Kidney (tissue), 13 donors: ENCODE measurements at regions not wholly inside any gene's neighbourhood (a gene's known extent, or its start where the extent isn't known, plus 50 kb on each side); places are given as distances from the start of the nearest gene placed in this dataset.
A peak's percentile ranks its signal among the peaks of the same experiment; 100 is the strongest.
"Not testable (repeated sequence)": the region's sequence is repeated elsewhere in the genome, so short reads cannot be mapped to it uniquely, and the experiment has no call there.

Source experiments
- DNase-seq, 5 donors: peaks; one replicate each; pipeline ENCODE4 v3.0.0-alpha.2; 2013 to 2020
- FAIRE-seq: peaks from 2 replicates; lab custom pipeline; 2012; peaks lifted over from hg19 to GRCh38; lab: Jason Lieb, UNC
- H3K27ac ChIP-seq, 2 donors: one replicate each; pipeline ENCODE4 v1.7.0; 2013; ENCODE audit warnings: low read depth in 2 of 2, low read length in 2 of 2, inconsistent platforms in 1 of 2
- H3K27me3 ChIP-seq: one replicate; pipeline ENCODE4 v1.7.1; 2013; ENCODE audit warnings: low read length, inconsistent platforms; ENCODE audit not compliant: control insufficient read depth, insufficient read depth
- H3K36me3 ChIP-seq, 3 donors: one replicate each; pipeline versions ENCODE4 v1.7.0 to v1.7.1; 2013; ENCODE audit warnings: low read length in 3 of 3, control low read depth in 1 of 3, inconsistent platforms in 1 of 3; ENCODE audit not compliant: insufficient read depth in 3 of 3, control insufficient read depth in 2 of 3
- H3K4me1 ChIP-seq, 3 donors: one replicate each; pipeline versions ENCODE4 v1.7.0 to v1.7.1; 2013; ENCODE audit warnings: low read length in 3 of 3, inconsistent platforms in 1 of 3, low read depth in 1 of 3; ENCODE audit not compliant: control insufficient read depth in 2 of 3, insufficient read depth in 2 of 3
- H3K4me3 ChIP-seq, 3 donors: one replicate each; pipeline versions ENCODE4 v1.7.0 to v1.8.1; 2013; ENCODE audit warnings: low read length in 3 of 3, control low read depth in 1 of 3, inconsistent platforms in 1 of 3
- H3K9ac ChIP-seq, 3 donors: one replicate each; pipeline versions ENCODE4 v1.7.0 to v1.7.1; 2013; ENCODE audit warnings: low read length in 3 of 3, control low read depth in 1 of 3, inconsistent platforms in 1 of 3
- H3K9me3 ChIP-seq, 3 donors: one replicate each; pipeline versions ENCODE4 v1.7.0 to v1.7.1; 2013; ENCODE audit warnings: low read length in 3 of 3, control low read depth in 1 of 3, inconsistent platforms in 1 of 3; ENCODE audit not compliant: control insufficient read depth in 2 of 3, insufficient read depth in 1 of 3
- intact Hi-C: fragments of 100-400 bp; cut with DNase I; formaldehyde crosslinking; loops from one replicate; pipeline ENCODE4 v1.11.1; 2022
- TF ChIP-seq, protein P1 (sequence below): IDR thresholded peaks from 3 replicates; pipeline ENCODE4 v1.5.1; 2012; ENCODE audit warnings: mild to moderate bottlenecking, moderate library complexity, borderline replicate concordance; ENCODE audit not compliant: insufficient read depth; ENCODE audit errors: extremely low read depth
- donor health status: control.
- donor health status: control.
- donor health status: control.
- donor health status: control.
- donor health status: control.
- donor health status: DM: yes; HTN: yes; CAD: no.
- donor health status: Normal renal cell carcinoma (clear cell type).

DNA sequence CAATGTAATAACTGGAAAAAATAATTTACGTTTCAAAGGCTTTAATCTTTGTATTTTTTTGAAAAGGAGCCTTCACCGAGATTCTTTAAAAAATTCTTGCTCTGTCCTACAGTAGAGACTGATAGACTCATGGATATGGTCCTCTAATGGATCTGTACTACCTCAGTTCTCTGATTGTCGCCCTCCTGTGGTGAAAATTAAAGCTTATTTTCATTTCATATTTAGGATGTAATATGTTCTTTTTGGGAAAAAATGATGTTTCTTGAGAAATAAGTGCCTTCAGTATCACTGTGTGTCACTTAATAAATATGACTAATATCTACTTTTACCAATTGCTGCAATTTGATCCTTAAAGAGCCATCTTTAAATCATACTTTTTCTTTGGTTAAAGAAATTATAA lies 4593.3 kb upstream of the OR11H1 start:
- DNase-seq, H3K4me1 ChIP-seq, H3K27me3 ChIP-seq, H3K9me3 ChIP-seq, H3K27ac ChIP-seq, H3K9ac ChIP-seq, FAIRE-seq, H3K4me3 ChIP-seq, H3K36me3 ChIP-seq, intact Hi-C loops: not testable (repeated sequence)

DNA sequence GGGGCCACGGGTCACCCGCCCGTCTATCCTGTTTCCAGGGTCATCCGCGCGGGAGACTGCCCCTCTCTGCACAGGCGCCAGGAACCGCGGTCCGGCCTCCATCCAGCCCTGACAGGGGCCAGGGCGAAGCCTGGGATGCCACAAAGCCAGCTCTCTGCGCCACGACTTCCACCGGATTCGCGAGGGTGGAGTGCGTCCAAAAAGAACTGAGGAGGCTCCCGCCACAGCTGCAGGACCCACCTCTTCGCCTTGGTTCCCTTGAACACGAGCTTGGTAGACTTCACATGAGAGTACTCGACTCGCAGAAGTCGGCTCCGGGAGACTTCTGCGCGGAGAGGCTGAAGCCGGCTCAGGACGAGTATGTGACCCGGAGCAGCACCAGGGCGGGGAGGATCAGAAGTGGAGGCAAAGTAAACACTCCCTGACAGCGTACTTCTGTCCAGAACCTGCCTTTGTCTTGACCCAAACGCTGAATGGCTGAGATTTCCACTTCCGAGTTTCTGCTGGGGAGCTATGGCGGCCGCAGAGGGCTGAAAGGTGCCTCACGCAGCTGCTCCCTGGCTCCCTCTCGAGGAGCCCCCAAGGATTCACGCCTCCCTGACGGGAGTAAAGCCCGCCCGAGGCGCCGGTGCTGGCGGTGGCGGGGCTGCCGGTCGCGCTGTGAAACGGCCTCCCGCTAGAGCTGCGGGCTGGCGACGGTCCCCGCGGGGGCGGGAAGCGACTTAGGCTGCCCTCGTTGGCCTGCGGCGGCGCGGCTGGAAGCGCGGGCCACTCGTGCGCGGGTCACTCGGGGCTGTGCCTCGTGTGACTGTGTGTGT lies 4566.7 kb upstream of the OR11H1 start:
- Histone ChIP-seq H3K27me3 (no peaks in the 10 kb centered on the region), H3K4me3 (no peak overlapping the region), H3K9ac (no peak overlapping the region), H3K36me3 (no peaks in the 10 kb centered on the region), H3K4me1 (no peaks in the 10 kb centered on the region), H3K9me3 (peaks cover 0 to 6% (median 0%) of the 10 kb centered on the region in 3 donors), H3K27ac (no peak overlapping the region)
- TF ChIP-seq, protein P1, sequence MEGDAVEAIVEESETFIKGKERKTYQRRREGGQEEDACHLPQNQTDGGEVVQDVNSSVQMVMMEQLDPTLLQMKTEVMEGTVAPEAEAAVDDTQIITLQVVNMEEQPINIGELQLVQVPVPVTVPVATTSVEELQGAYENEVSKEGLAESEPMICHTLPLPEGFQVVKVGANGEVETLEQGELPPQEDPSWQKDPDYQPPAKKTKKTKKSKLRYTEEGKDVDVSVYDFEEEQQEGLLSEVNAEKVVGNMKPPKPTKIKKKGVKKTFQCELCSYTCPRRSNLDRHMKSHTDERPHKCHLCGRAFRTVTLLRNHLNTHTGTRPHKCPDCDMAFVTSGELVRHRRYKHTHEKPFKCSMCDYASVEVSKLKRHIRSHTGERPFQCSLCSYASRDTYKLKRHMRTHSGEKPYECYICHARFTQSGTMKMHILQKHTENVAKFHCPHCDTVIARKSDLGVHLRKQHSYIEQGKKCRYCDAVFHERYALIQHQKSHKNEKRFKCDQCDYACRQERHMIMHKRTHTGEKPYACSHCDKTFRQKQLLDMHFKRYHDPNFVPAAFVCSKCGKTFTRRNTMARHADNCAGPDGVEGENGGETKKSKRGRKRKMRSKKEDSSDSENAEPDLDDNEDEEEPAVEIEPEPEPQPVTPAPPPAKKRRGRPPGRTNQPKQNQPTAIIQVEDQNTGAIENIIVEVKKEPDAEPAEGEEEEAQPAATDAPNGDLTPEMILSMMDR = no peak
- no peak for FAIRE-seq
- intact Hi-C loops = no loop called here
- DNase-seq = peak in 1 of 5 donors; percentile 77

DNA sequence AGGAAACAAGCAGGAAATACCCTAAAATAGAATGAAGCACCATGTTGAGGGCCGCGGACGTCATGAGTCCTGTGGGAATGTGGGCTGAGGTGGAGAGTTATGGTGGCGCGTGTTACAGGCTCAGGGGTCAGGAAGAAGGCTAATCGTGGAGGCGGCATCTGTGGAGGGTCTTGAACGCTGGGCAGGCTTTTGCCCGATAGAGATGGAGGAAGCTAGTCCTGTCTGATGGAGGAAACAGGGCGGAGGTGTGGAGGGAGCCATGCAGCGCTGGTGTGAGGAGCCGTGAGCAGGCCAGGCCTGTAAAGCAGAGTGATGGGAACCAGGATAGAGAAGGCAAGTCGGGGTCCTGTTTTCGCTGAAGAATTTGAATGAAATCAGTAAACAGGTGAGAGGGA lies 4566.1 kb upstream of the OR11H1 start:
- not testable (repeated sequence) for DNase-seq, H3K36me3 ChIP-seq

More for the DNA sequence above, 4566.1 kb upstream of the OR11H1 start:
- intact Hi-C loops, H3K9me3 ChIP-seq, H3K4me1 ChIP-seq, H3K27ac ChIP-seq, H3K4me3 ChIP-seq, H3K27me3 ChIP-seq, FAIRE-seq, H3K9ac ChIP-seq: not testable (repeated sequence)
